ENCODE measurements at regions not wholly inside any gene's neighbourhood (a gene's known extent, or its start where the extent isn't known, plus 50 kb on each side); places are given as distances from the start of the nearest gene placed in this dataset.
"Not testable (repeated sequence)": the region's sequence is repeated elsewhere in the genome, so short reads cannot be mapped to it uniquely, and the experiment has no call there.

- DNase-seq (ENCODE audit: low spot score) = no peak
These were observed 101.7 kb upstream of the UGP2 start for GRCh38 chr2:63740020-63740419.

DNA sequence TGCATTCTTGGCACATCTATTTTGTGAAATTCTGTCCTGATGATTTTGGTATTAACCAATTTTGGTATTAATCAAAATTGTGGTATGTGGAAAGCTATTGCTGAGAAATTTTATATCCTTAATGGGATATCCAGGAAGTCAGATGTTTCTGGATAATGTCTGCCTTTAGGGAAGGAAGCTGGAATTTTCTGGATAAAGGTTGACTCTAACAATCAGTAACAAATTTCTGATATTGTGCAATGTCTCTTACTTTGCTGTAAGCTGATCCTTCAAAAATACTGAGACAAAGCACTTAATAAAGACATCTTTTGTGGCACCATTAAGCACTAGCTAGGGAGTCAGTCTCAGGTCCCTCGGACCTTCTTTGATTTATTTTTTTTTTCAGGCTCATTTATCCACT lies 100.8 kb upstream of the UGP2 start:
- DNase-seq (ENCODE audit: low spot score) = no peak

- no peak for DNase-seq (ENCODE audit: low spot score)
These were observed 99.7 kb upstream of the UGP2 start for GRCh38 chr2:63741884-63742579.

GRCh38 chr2:63742580-63742976 lies 99.1 kb upstream of the UGP2 start:
- DNase-seq (ENCODE audit: low spot score) = no peak

GRCh38 chr2:63743170-63743981 lies 98.3 kb upstream of the UGP2 start:
- DNase-seq (ENCODE audit: low spot score) = no peak

DNA sequence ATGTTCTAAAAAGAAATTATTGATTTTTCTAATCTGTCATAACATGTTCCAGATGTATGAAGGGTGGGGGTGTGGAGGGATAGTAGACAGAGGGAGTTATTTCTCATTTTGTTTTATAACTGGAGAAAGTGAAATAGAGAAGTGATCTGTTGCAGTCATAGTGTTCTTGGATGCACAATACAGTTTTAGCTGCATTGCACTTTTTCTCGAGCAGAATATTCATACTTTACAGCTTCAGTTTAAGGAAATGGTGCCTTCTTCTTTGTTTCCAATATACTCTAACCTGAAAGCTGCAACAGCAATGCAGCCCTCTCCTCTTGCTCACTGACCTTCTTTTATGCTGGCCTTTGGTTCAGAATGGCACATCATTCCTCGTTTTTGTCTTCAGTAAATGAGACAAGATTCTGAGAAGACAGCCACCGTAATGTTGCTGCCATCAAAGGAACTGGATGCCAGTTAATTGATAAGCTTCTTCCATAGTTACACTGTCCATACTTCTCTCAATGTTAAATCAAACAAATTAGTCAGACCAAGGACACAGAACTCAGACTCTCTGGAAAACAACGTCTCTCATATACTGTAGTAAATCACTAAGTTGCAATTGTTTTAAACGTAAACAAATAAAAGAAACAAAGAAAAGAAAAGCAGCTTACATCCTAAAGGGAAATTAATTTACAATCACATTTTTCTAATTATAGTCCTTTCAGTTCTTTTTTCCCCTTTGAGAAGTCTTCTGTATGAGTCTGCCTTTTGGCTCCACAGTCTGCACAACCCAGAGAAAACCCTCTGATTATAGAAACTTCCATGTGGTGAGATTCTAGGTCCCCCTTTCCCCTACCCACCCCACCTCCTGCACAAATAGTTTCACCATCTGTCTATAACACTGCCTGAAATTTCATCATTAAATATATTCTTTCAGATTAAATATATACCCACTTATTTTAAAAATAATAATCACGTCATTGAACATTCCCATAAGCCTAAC lies 97.4 kb upstream of the UGP2 start:
- DNase-seq (ENCODE audit: low spot score) = no peak

GRCh38 chr2:63746548-63746947 lies 95.1 kb upstream of the UGP2 start:
- not testable (repeated sequence) for DNase-seq (ENCODE audit: low spot score)

GRCh38 chr2:63751901-63752300 lies 89.8 kb upstream of the UGP2 start:
- DNase-seq (ENCODE audit: low spot score) = no peak

DNA sequence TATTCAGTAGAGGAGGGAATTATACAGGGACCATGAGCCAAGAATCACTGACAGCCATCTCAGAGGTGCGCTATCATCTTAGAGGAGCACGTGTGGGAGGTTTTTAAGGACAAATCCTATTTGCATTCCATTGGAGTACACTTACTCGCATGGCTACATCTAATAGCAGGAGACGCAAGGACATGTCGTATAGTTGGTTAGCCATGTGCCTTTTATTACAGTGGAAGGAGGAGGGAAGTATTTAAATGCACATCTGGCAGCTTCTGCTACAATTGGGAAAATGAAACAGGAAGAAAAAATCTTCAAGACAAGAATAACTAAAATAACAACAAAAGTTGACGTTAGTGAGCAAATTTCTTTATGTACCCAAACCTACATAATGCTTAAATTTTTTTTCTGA lies 86.5 kb upstream of the UGP2 start:
- no peak for DNase-seq (ENCODE audit: low spot score)

DNA sequence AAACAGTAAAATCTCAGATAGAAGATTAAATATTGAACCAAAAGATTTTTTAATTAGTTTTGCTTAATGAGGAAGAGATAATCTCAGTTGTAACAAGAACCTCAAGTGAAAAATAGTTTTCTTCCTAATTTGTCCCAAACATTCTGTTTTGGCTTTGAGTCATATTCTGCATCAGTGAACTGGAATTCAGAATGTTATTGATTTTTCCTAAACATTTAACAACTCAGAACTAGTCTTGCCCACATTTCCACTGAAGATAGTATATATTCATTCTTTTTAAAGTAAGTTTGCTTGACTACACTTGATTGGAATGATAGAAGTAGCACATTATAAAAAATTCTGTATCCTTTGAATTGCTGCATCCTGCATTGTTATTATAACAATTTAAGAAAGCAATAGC lies 85.7 kb upstream of the UGP2 start:
- DNase-seq (ENCODE audit: low spot score) = no peak

DNA sequence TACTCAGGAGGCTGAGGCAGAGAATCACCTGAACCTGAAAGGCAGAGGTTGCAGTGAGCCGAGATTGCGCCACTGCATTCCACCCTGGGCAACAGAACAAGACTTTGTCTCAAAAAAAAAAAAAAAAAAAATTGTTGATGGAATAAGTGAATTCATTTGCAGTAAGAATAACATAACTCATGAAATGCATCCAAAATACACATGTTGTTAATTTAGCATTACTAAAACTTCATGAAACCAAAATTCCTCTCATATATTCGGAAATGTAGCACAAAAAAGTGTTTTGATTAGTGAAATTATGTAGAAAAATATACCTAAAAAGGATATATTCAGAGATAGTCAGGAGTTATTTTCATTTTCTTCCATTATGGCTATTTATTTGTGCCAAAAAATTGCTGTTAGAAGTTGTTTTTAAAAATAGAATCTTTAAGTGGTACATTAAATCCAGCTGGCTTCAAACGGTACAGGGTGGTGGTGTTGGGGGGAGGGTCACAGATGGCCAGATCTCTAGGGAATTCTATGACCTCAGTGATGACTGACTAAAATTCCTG lies 78.2 kb upstream of the UGP2 start:
- no peak for DNase-seq (ENCODE audit: low spot score)

GRCh38 chr2:63764630-63765029 lies 77.1 kb upstream of the UGP2 start:
- no peak for DNase-seq (ENCODE audit: low spot score)

- DNase-seq (ENCODE audit: low spot score) = no peak
These were observed 76.6 kb upstream of the UGP2 start for GRCh38 chr2:63765117-63765516.

GRCh38 chr2:63767307-63767706 lies 74.4 kb upstream of the UGP2 start:
- no peak for DNase-seq (ENCODE audit: low spot score)

GRCh38 chr2:63768051-63768450 lies 73.6 kb upstream of the UGP2 start:
- no peak for DNase-seq (ENCODE audit: low spot score)

DNA sequence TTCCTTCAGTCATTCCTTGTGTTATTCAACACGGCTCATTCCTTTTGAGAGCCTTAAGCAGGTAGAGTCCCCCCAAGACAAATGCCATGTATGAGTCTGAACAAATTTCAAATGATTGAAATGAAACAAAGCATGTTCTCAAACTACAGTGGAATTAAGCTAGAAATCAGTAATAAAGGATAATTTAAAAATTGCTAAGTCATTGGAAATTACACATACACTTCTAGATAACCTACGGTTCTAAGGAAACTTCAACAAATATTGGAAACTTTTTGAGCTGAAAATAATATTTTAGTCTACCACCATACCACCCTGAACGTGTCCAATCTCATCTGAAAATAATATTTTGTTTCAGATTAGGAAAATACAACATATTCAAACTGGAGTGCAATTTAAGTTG lies 71.8 kb upstream of the UGP2 start:
- no peak for DNase-seq (ENCODE audit: low spot score)

DNA sequence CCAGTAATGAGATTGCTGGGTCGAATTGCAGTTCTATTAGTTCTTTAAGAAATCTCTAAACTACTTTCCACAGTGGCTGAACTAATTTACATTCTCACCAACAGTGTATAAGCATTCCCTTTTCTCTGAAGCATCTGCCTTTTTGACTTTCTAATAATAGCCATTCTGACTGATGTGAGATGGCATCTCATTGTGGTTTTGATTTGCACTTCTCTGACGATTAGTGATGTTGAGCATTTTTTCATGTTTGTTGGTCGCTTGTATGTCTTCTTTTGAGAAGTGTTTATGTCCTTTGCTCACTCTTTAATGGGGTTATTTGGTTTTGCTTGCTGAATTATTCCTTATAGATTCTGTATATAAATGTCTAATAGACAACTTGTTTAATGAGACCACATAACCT lies 69.6 kb upstream of the UGP2 start:
- no peak for DNase-seq (ENCODE audit: low spot score)

DNA sequence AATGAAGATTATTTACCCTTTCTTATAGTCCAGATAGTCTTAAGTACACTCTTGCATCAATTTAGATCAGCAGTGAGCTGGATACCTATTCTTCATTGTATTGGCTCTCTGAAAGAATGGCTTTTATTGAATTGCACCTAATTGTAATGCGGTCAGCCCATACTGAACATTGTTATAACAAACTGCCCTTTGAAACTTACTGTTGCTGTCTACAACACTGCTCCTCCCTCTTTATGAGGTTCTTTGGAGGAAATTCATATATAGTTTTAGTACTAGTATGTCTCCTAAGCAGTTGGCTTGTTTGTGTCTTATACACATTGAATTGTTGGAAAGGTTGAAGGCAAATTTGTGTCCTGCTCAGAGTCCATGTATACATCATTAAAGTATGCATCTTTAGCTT lies 66.5 kb upstream of the UGP2 start:
- no peak for DNase-seq (ENCODE audit: low spot score)

- no peak for DNase-seq (ENCODE audit: low spot score)
These were observed 65.3 kb upstream of the UGP2 start for GRCh38 chr2:63776382-63776781.

DNA sequence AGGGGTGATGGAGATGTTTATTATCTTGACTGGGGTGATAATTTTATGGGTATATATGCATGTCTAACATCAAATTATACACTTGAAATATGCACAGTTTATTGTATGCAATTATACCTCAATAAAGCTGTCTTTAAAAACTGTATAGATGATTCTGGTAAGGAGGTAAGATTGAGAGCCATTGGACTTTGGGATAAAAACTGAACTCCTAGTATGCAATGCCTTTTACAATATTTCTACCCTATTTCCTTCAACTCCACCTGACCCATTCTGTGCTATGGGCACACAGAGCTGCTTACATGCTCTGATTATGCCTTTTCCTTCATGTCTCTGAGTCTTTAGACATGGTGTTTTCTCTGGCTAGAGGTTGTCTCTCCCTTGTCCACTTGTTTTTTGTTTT lies 63.9 kb upstream of the UGP2 start:
- DNase-seq (ENCODE audit: low spot score) = no peak

DNA sequence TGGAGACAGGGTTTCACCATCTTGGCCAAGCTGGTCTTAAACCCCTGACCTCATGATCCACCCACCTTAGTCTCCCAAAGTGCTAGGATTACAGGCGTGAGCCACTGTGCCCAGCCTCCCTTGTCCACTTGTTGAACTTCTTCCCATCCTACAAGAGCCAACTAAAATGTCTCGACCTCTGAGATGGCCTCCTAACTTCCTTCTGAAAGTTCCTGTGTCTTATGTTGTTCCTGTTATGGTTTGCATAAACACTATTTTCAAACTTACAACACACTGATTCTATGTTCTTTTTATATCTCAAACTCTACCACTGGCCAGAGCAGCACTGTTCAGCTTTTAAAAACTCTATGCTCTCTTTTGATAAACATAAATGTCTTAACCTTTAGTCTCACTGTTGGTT lies 63.3 kb upstream of the UGP2 start:
- DNase-seq (ENCODE audit: low spot score) = no peak

DNA sequence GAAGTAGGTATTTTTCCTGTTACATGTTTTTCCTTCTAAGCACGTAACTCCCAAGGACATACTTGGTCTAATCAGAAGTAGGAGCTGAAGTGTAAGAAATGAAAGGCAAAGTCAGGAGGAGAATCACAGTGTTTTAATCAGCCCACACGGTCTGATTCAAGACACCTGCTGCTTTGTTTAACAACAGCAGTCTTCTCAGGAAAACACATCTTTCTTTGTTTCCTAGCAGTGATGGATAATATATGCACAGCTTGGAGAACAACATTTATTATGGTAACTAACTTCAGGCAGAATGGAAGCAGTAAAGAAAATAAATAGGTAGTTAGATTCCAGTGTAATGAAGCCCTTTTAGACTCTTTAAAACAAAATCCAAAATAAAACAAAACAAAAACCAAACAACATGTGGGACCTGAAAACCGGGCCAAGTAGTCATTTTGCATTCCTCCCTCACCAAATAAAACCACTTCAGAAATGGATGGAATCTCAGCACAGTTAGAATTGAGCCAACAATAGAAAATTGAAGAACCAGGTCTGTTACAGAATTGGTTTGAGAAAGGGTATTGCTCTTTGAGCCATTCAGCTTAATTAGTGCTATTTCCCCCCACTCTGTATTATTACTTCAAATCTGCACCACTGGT lies 61.1 kb upstream of the UGP2 start:
- no peak for DNase-seq (ENCODE audit: low spot score)

All from CD4-positive, alpha-beta T cell treated with Interleukin-15 for 4 hours (primary cell).